ENCODE measurements at regions not wholly inside any gene's neighbourhood (a gene's known extent, or its start where the extent isn't known, plus 50 kb on each side); places are given as distances from the start of the nearest gene placed in this dataset.

- H3K27me3 ChIP-seq (ENCODE audit: insufficient read depth in 3 of 3, low read length in 2 of 3): peaks cover 0 to 11% (median 4%) of the 10 kb centered on the region in 3 donors
- no peaks in the 10 kb centered on the region for H3K36me3 ChIP-seq (ENCODE audit: insufficient read depth in 1 of 2, low read depth in 1 of 2)
- no peaks in the 10 kb centered on the region for H3K4me1 ChIP-seq
- peaks cover 3% of the 10 kb centered on the region for H3K9me3 ChIP-seq
- no peak overlapping the region for H3K27ac ChIP-seq
- ATAC-seq: no peak
- no peak for TF ChIP-seq CTCF (IDR thresholded peaks at IDR 0.05)
- intact Hi-C loops (cut with DNase I): no loop called here
- no peak for DNase-seq
- 88 to 95% (median 94%) methylated on average over 28 of the region's 28 CpGs for WGBS, 3 donors
- no peak overlapping the region for H3K4me3 ChIP-seq
These were observed 222.7 kb upstream of the SOX1 start for GRCh38 chr13:111844222-111844671.

- Histone ChIP-seq H3K36me3 (ENCODE audit: insufficient read depth in 1 of 2, low read depth in 1 of 2) (no peaks in the 10 kb centered on the region), H3K27ac (no peak overlapping the region), H3K4me3 (no peak overlapping the region), H3K27me3 (ENCODE audit: insufficient read depth in 3 of 3, low read length in 2 of 3) (peaks cover 0 to 11% (median 4%) of the 10 kb centered on the region in 3 donors), H3K4me1 (no peaks in the 10 kb centered on the region), H3K9me3 (peaks cover 3% of the 10 kb centered on the region)
- ATAC-seq (no peak), DNase-seq (no peak)
- no peak for TF ChIP-seq CTCF (IDR thresholded peaks at IDR 0.05)
- intact Hi-C loops (cut with DNase I): no loop called here
- WGBS, 3 donors: 93 to 97% (median 95%) methylated on average over 20 of the region's 20 CpGs
These were observed 222.3 kb upstream of the SOX1 start for GRCh38 chr13:111844682-111845081.

GRCh38 chr13:111845621-111846351 lies 221.2 kb upstream of the SOX1 start:
- no peak for ATAC-seq

GRCh38 chr13:111846391-111847159 lies 220.4 kb upstream of the SOX1 start:
- ATAC-seq: no peak
- no peak for TF ChIP-seq CTCF (IDR thresholded peaks at IDR 0.05)
- no peak for DNase-seq
- intact Hi-C loops (cut with DNase I): no loop called here
- Histone ChIP-seq H3K27me3 (ENCODE audit: insufficient read depth in 3 of 3, low read length in 2 of 3) (peaks cover 0 to 13% (median 4%) of the 10 kb centered on the region in 3 donors), H3K4me1 (no peaks in the 10 kb centered on the region), H3K9me3 (peaks cover 3% of the 10 kb centered on the region), H3K27ac (no peak overlapping the region), H3K36me3 (ENCODE audit: insufficient read depth in 1 of 2, low read depth in 1 of 2) (no peaks in the 10 kb centered on the region), H3K4me3 (no peak overlapping the region)
- 27 to 33% (median 32%) methylated on average over 14 of the region's 14 CpGs for WGBS, 3 donors

More at GRCh38 chr13:111845621-111846351, 221.2 kb upstream of the SOX1 start:
- Histone ChIP-seq H3K4me1 (no peaks in the 10 kb centered on the region), H3K36me3 (ENCODE audit: insufficient read depth in 1 of 2, low read depth in 1 of 2) (no peaks in the 10 kb centered on the region), H3K27me3 (ENCODE audit: insufficient read depth in 3 of 3, low read length in 2 of 3) (peaks cover 0 to 11% (median 4%) of the 10 kb centered on the region in 3 donors), H3K9me3 (peaks cover 3% of the 10 kb centered on the region), H3K27ac (no peak overlapping the region), H3K4me3 (no peak overlapping the region)
- intact Hi-C loops (cut with DNase I): no loop called here
- TF ChIP-seq CTCF (IDR thresholded peaks at IDR 0.05): no peak
- 15 to 18% (median 18%) methylated on average over 29 of the region's 29 CpGs for WGBS, 3 donors
- DNase-seq: no peak
